ENCODE measurements at regions not wholly inside any gene's neighbourhood (a gene's known extent, or its start where the extent isn't known, plus 50 kb on each side); places are given as distances from the start of the nearest gene placed in this dataset.

DNA sequence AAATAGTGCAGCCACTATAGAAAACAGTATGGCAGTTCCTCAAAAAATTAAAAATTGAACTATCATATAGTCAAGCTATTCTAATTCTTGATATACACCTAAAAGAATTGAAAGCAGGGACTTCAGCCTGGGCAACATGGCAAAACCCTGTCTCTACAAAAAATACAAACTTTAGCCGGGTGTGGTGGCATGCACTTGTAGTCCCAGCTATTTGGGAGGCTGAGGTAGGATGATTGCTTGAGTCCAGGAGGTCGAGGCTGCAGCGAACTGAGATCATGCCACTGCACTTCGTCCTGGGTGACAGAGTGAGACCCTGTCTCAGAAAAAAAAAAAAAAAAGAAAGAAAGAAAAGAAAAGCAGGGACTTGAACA, 64.0 kb upstream of the FOXN2 start:
- TF ChIP-seq, protein P1, sequence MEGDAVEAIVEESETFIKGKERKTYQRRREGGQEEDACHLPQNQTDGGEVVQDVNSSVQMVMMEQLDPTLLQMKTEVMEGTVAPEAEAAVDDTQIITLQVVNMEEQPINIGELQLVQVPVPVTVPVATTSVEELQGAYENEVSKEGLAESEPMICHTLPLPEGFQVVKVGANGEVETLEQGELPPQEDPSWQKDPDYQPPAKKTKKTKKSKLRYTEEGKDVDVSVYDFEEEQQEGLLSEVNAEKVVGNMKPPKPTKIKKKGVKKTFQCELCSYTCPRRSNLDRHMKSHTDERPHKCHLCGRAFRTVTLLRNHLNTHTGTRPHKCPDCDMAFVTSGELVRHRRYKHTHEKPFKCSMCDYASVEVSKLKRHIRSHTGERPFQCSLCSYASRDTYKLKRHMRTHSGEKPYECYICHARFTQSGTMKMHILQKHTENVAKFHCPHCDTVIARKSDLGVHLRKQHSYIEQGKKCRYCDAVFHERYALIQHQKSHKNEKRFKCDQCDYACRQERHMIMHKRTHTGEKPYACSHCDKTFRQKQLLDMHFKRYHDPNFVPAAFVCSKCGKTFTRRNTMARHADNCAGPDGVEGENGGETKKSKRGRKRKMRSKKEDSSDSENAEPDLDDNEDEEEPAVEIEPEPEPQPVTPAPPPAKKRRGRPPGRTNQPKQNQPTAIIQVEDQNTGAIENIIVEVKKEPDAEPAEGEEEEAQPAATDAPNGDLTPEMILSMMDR (IDR thresholded peaks at IDR 0.05; ENCODE audit: insufficient read depth, low read length): no peak
- H3K4me3 ChIP-seq (ENCODE audit: low read depth, low read length): no peak overlapping the region
- no peak for DNase-seq (ENCODE audit: low read depth)

DNA sequence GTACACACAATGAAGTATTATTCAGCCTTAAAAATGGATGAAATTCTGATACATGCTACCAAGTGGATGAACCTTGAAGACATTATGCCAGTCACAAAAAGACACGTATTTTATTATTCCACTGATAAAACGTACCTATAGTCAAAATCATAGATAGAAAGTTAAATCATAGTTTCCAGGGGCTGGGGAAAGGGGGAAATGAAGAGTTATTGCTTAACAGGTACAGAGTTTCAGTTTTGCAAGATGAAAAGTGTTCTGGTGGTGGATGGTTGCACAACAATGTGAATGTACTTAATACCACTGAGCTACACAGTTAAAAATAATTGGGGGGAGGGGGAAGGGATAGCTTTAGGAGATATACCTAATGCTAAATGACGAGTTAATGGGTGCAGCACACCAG, 63.5 kb upstream of the FOXN2 start:
- peak; percentile 21 for DNase-seq (ENCODE audit: low read depth)
- TF ChIP-seq, protein P1 (IDR thresholded peaks at IDR 0.05; ENCODE audit: insufficient read depth, low read length): no peak
- H3K4me3 ChIP-seq (ENCODE audit: low read depth, low read length): no peak overlapping the region

DNA sequence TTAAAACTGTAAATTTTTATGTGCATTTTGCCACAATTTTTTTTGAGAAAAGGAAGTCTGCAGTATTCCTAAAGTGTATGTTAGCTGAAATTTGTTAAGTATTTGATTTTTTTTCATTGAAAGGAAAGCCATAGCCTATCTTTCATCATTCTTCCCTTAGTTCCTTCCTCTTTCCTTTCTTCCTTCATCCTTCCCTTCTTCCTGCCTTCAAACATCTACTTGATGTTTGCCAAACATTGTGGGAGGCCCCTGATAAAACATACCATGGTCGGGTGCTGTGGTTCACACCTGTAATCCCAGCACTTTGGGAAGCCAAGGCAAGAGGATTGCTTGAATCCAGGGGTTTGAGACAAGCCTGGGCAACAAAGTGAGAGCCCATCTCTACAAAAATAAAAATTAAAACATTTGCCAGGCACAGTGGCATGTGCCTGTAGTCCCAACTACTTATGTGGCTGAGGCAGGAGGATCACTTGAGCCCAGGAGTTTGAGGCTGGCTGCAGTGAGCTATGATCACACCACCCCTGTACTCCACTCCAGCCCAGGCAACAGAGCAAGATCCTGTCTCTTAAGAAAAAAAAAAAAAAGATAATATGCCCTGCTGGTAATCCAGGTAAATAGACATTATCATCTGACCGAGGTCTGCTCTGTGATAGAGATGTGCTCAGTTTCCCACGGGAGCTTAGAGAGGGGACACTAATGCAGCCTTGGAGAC, 62.9 kb upstream of the FOXN2 start:
- H3K4me3 ChIP-seq (ENCODE audit: low read depth, low read length): no peak overlapping the region
- TF ChIP-seq, protein P1 (IDR thresholded peaks at IDR 0.05; ENCODE audit: insufficient read depth, low read length): no peak
- DNase-seq (ENCODE audit: low read depth): no peak

DNA sequence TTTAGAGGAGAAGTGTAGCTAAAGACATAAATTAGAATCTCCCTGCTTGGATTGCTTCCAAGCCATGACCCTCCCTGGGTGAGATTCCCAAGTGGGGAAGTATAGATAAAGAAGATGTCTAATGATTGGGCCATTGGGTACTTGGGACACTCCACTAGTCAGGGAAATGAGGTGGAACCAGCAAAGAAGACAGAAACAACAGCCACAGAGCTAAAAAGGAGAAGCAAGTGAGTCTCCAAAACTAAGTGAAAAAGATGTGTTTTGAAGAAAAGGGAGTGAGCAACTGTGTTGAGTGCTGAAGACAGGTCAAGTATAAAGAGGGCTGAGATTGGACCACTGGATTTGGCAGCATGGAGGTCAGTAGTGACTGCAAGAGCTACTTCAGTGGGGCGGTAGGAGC, 61.2 kb upstream of the FOXN2 start:
- DNase-seq (ENCODE audit: low read depth): no peak
- TF ChIP-seq, protein P1 (IDR thresholded peaks at IDR 0.05; ENCODE audit: insufficient read depth, low read length): no peak

DNA sequence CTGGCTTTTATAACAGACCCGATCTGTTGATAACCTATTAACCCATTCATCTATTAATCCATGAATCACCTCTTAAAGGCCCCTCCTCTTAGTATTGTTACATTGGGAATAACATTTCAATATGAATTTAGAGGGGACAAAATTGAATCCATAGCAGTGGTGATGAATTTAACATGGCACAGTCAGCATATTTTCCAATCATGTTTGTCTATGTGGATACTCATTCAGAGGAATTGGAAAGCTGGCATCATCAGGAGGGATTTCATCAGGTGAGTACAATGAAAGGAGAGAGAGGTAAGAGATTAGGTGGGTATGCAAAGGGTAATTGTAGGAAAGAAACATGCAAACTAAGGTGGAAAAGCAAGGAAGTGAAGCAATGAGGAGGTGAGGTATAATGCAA, 59.6 kb upstream of the FOXN2 start:
- H3K4me3 ChIP-seq (ENCODE audit: low read depth, low read length): no peak overlapping the region
- no peak for DNase-seq (ENCODE audit: low read depth)
- TF ChIP-seq, protein P1 (IDR thresholded peaks at IDR 0.05; ENCODE audit: insufficient read depth, low read length): no peak

More for the DNA sequence above, 61.2 kb upstream of the FOXN2 start:
- no peak overlapping the region for H3K4me3 ChIP-seq (ENCODE audit: low read depth, low read length)

DNA sequence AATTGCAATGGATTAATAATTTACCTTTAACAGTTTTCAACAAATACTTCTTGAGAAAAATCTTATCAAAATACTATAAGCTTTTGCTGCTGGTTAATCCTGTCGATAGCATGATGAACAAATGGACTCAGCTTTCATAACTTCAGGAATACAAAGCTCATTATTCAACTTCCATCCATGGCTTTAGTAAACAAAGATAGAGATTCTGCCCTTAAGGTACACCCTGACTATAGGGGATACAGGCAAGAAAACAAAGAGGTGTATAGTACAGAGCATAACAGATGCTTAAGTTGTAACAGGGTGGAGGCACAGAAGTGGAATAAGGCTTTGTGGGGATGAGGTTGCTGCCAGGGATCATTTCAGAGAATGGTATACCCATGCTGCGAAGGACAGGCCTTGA, 57.0 kb upstream of the FOXN2 start:
- no peak for DNase-seq (ENCODE audit: low read depth)
- TF ChIP-seq, protein P1 (IDR thresholded peaks at IDR 0.05; ENCODE audit: insufficient read depth, low read length): no peak
- H3K4me3 ChIP-seq (ENCODE audit: low read depth, low read length): no peak overlapping the region

Measured in fibroblast of the aortic adventitia (primary cell).